H1 (cell line): ENCODE measurements at regions not wholly inside any gene's neighbourhood (a gene's known extent, or its start where the extent isn't known, plus 50 kb on each side); places are given as distances from the start of the nearest gene placed in this dataset.
"Not testable (repeated sequence)": the region's sequence is repeated elsewhere in the genome, so short reads cannot be mapped to it uniquely, and the experiment has no call there.

ENCODE experiments used
- CTCF ChIA-PET: fragments of 300-600 bp; sonication (Branson Sonifier 250); formaldehyde crosslinking; loops from one replicate; lab custom pipeline; 2021; ENCODE audit not compliant: partially characterized antibody; lab: Charles Lee
- POLR2A ChIA-PET: fragments of 300-600 bp; sonication (Branson Sonifier 250); formaldehyde crosslinking; loops from one replicate; lab custom pipeline; 2021; ENCODE audit warnings: inconsistent platforms; ENCODE audit not compliant: partially characterized antibody; lab: Charles Lee
- DNase-seq, 2 experiments: peaks; one replicate each; pipeline versions ENCODE4 v3.0.0 to v3.0.0-alpha.2; 2010 to 2022; ENCODE audit warnings: low spot score in 2 of 2, low read depth in 1 of 2, mixed read lengths in 1 of 2
- FAIRE-seq: peaks from 2 replicates; lab custom pipeline; 2011; peaks lifted over from hg19 to GRCh38; lab: Jason Lieb, UNC
- H2AFZ ChIP-seq: 2 replicates; pipeline ENCODE4 v1.8.1; 2012; ENCODE audit warnings: low read length, inconsistent platforms
- H2AK5ac ChIP-seq: 2 replicates; pipeline ENCODE4 v1.6.1; 2013; ENCODE audit warnings: low read depth, low read length
- H2BK120ac ChIP-seq: replicated peaks from 2 replicates; pipeline ENCODE3; 2013; ENCODE audit warnings: low read depth, low read length, inconsistent platforms
- H2BK12ac ChIP-seq: 2 replicates; pipeline ENCODE4 v1.6.1; 2013; ENCODE audit warnings: low read depth, low read length
- H2BK15ac ChIP-seq: 2 replicates; pipeline ENCODE4 v1.6.1; 2013; ENCODE audit warnings: low read length
- H2BK20ac ChIP-seq: 2 replicates; pipeline ENCODE4 v1.6.1; 2013; ENCODE audit warnings: low read length
- H2BK5ac ChIP-seq: 2 replicates; pipeline ENCODE4 v1.6.1; 2013; ENCODE audit warnings: low read depth, low read length
- H3K14ac ChIP-seq: 2 replicates; pipeline ENCODE4 v1.6.1; 2013; ENCODE audit warnings: inconsistent platforms; ENCODE audit not compliant: insufficient read length
- H3K18ac ChIP-seq: 2 replicates; pipeline ENCODE4 v1.6.1; 2013; ENCODE audit warnings: low read length; ENCODE audit errors: extremely low read depth
- H3K23ac ChIP-seq: 2 replicates; pipeline ENCODE4 v1.6.1; 2013; ENCODE audit warnings: inconsistent platforms; ENCODE audit not compliant: insufficient read length
- H3K23me2 ChIP-seq: 2 replicates; pipeline ENCODE4 v1.6.1; 2013; ENCODE audit warnings: low read depth, low read length
- H3K27ac ChIP-seq: 2 replicates; pipeline ENCODE4 v1.6.1; 2011; ENCODE audit warnings: low read depth, low read length, inconsistent platforms
- H3K27me3 ChIP-seq, 4 experiments: replicated peaks in 1 of 4; 1 replicate in 1 of 4; 2 replicates in 3 of 4; pipeline versions ENCODE4 v1.6.1 to v1.8.1; 2011 to 2013; ENCODE audit warnings: low read length in 3 of 4, mild to moderate bottlenecking in 3 of 4, inconsistent platforms in 2 of 4, mixed read lengths in 2 of 4, moderate library complexity in 1 of 4; ENCODE audit not compliant: control insufficient read depth in 3 of 4, insufficient read depth in 3 of 4; ENCODE audit errors: extremely low read depth in 1 of 4
- H3K36me3 ChIP-seq, 4 experiments: 2 replicates each; pipeline versions ENCODE4 v1.6.1 to v1.8.1; 2011 to 2013; ENCODE audit warnings: mild to moderate bottlenecking in 4 of 4, low read length in 3 of 4, moderate library complexity in 2 of 4, control low read depth in 1 of 4, inconsistent platforms in 1 of 4; ENCODE audit not compliant: insufficient read depth in 4 of 4, control insufficient read depth in 2 of 4
- H3K4ac ChIP-seq: replicated peaks from 2 replicates; pipeline ENCODE3; 2013; ENCODE audit warnings: low read length, low read depth, mixed read lengths, inconsistent platforms; ENCODE audit not compliant: insufficient read length
- H3K4me1 ChIP-seq, 4 experiments: replicated peaks in 1 of 4; 1 replicate in 1 of 4; 2 replicates in 3 of 4; pipeline versions ENCODE4 v1.6.1 to v1.8.1; 2011 to 2013; ENCODE audit warnings: low read length in 3 of 4, inconsistent platforms in 2 of 4, mixed read lengths in 1 of 4; ENCODE audit not compliant: insufficient read depth in 4 of 4, control insufficient read depth in 3 of 4
- H3K4me2 ChIP-seq, 2 experiments: 2 replicates each; pipeline versions ENCODE4 v1.6.1 to v1.8.1; 2011 to 2013; ENCODE audit warnings: low read depth in 2 of 2, low read length in 2 of 2, control low read depth in 1 of 2, inconsistent platforms in 1 of 2, mild to moderate bottlenecking in 1 of 2; ENCODE audit not compliant: insufficient read depth in 1 of 2
- H3K4me3 ChIP-seq, 4 experiments: fragments of 200-600, 300-600 bp in 1 of 4; sonication (generic), shearing (Covaris generic), sonication (Bioruptor Twin) in 1 of 4; 2 replicates each; pipeline versions ENCODE4 v1.5.1 to v1.8.1; 2011 to 2016; ENCODE audit warnings: low read length in 4 of 4, low read depth in 3 of 4, control low read depth in 2 of 4, inconsistent platforms in 2 of 4, mild to moderate bottlenecking in 2 of 4, mixed read lengths in 1 of 4, moderate library complexity in 1 of 4; ENCODE audit not compliant: insufficient read depth in 2 of 4; ENCODE audit errors: extremely low read depth in 1 of 4
- H3K56ac ChIP-seq: replicated peaks from 2 replicates; pipeline ENCODE3; 2013; ENCODE audit warnings: low read depth, mild to moderate bottlenecking, mixed read lengths, low read length, inconsistent platforms; ENCODE audit not compliant: insufficient read length
- H3K79me1 ChIP-seq: 2 replicates; pipeline ENCODE4 v1.6.1; 2013; ENCODE audit warnings: low read depth, low read length, control low read depth
- H3K79me2 ChIP-seq, 2 experiments: 2 replicates each; pipeline versions ENCODE4 v1.6.1 to v1.8.1; 2012 to 2013; ENCODE audit warnings: low read length in 2 of 2, mild to moderate bottlenecking in 2 of 2, inconsistent platforms in 1 of 2; ENCODE audit not compliant: insufficient read depth in 2 of 2, control insufficient read depth in 1 of 2
- H3K9ac ChIP-seq, 4 experiments: replicated peaks in 1 of 4; 1 replicate in 1 of 4; 2 replicates in 3 of 4; pipeline versions ENCODE4 v1.6.1 to v1.8.1; 2011 to 2013; ENCODE audit warnings: low read depth in 3 of 4, low read length in 3 of 4, control low read depth in 2 of 4, mild to moderate bottlenecking in 2 of 4, moderate library complexity in 2 of 4, inconsistent platforms in 1 of 4; ENCODE audit errors: extremely low read depth in 1 of 4
- H3K9me3 ChIP-seq, 2 experiments: 2 replicates each; pipeline versions ENCODE4 v1.6.1 to v1.8.1; 2012 to 2013; ENCODE audit warnings: mild to moderate bottlenecking in 2 of 2, moderate library complexity in 2 of 2, control low read depth in 1 of 2, inconsistent platforms in 1 of 2, low read depth in 1 of 2, low read length in 1 of 2, mixed read lengths in 1 of 2; ENCODE audit not compliant: insufficient read depth in 2 of 2
- H4K20me1 ChIP-seq, 2 experiments: replicated peaks in 1 of 2; 2 replicates each; pipeline versions ENCODE3 to v1.8.1; 2011 to 2013; ENCODE audit warnings: inconsistent platforms in 2 of 2, low read length in 2 of 2, mild to moderate bottlenecking in 1 of 2; ENCODE audit not compliant: insufficient read depth in 2 of 2, control insufficient read depth in 1 of 2
- H4K5ac ChIP-seq: 2 replicates; pipeline ENCODE4 v1.6.1; 2013; ENCODE audit warnings: low read length, low read depth, mixed read lengths, inconsistent platforms; ENCODE audit not compliant: insufficient read length
- H4K8ac ChIP-seq: 2 replicates; pipeline ENCODE4 v1.8.0; 2013; ENCODE audit warnings: mild to moderate bottlenecking, moderate library complexity, low read length, inconsistent platforms; ENCODE audit not compliant: insufficient read depth; ENCODE audit errors: extremely low read depth
- H4K91ac ChIP-seq: replicated peaks from 2 replicates; pipeline ENCODE3; 2013; ENCODE audit warnings: low read length, mixed read lengths, inconsistent platforms; ENCODE audit not compliant: insufficient read length
- BACH1 ChIP-seq: IDR thresholded peaks from 2 replicates; pipeline ENCODE4 v1.6.1; 2012; ENCODE audit warnings: low read length, improper control_type of control experiment
- RAD21 ChIP-seq, 2 experiments: IDR thresholded peaks in 1 of 2; conservative IDR thresholded peaks in 1 of 2; 2 replicates each; pipeline ENCODE4 v1.6.1; 2011; ENCODE audit warnings: low read depth in 2 of 2, low read length in 2 of 2, improper control_type of control experiment in 1 of 2, inconsistent platforms in 1 of 2, mild to moderate bottlenecking in 1 of 2, moderate library complexity in 1 of 2
- RBBP5 ChIP-seq: IDR thresholded peaks from 2 replicates; pipeline ENCODE4 v1.7.1; 2012; ENCODE audit warnings: low read depth, mild to moderate bottlenecking, inconsistent platforms, low read length, moderate library complexity, borderline replicate concordance
- SAP30 ChIP-seq: fragments of 300-600 bp; sonication (generic); IDR thresholded peaks from 2 replicates; pipeline ENCODE4 v1.7.1; 2012; ENCODE audit warnings: low read length, moderate library complexity, mild to moderate bottlenecking, inconsistent platforms; ENCODE audit not compliant: insufficient read depth, insufficient replicate concordance
- SP1 ChIP-seq: IDR thresholded peaks from 2 replicates; pipeline ENCODE4 v1.6.1; 2011; ENCODE audit warnings: low read depth, low read length
- WGBS, 2 experiments: shearing (Covaris generic) in 1 of 2; methylation state at CpG; one replicate each; pipeline versions ENCODE4 v1.1.6 to v1.1.7; 2013 to 2015; ENCODE audit warnings: low lambda C conversion rate in 2 of 2, mixed read lengths in 2 of 2, inconsistent platforms in 1 of 2, low coverage in 1 of 2, missing lambda C conversion rate in 1 of 2; ENCODE audit not compliant: insufficient replicate concordance in 2 of 2, insufficient coverage in 1 of 2, insufficient read length in 1 of 2; ENCODE audit errors: extremely low coverage in 1 of 2, missing lambda C conversion rate in 1 of 2; 5-methylcytosine and 5-hydroxymethylcytosine counted together

DNA sequence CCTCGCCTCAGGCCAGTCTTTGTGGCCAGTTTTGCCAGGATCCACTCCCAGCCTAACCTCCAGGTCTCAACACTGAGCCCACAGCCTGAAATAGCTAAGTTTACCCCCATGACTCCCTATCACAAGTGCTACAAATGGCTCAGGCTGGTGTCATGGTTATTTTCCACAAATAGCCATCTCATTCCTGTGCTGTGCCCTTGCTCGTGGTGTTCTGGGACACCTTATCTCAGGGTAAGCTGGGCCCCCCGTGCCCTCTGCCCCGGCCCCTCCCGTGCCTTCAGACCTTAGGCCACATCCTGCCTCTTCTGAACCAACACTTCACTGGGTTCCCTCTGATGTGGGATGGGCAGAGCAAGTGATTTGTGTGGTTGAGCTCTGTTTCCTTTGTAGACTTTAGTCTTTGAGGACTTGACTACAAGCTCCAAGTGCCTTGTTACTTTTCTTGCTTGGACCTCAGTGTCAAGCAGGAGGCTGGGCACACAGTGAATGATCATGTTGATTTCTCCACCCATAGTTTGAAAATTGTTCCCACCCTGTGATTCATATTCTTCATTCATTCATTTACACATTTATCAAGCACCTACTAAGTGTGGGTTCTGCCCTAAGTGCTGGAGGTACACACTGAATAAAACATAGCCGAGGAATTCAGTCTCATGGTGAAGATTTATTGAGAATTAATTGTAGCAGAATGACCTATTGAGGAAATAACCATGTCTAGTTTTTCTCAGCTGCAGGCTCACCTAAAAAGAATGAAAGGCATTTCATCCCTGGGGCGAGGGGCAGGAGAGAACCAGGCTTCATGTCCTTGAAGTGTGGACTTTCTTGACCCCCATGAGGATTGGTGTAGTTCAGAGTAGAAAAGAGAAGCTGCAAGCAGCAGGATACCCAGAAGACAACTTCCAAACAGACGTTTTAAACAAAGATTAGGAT, 84.5 kb upstream of the CTNNA1 start (continued):
- no peak for TF ChIP-seq SAP30
- TF ChIP-seq BACH1 = no peak
- TF ChIP-seq RAD21 (IDR thresholded peaks at IDR 0.05 in 1 of 2, conservative IDR thresholded peaks at IDR 0.05 in 1 of 2; ENCODE audit: low read depth in 2 of 2, low read length in 2 of 2) = no peak
- TF ChIP-seq RBBP5 = no peak
- TF ChIP-seq SP1 = no peak

DNA sequence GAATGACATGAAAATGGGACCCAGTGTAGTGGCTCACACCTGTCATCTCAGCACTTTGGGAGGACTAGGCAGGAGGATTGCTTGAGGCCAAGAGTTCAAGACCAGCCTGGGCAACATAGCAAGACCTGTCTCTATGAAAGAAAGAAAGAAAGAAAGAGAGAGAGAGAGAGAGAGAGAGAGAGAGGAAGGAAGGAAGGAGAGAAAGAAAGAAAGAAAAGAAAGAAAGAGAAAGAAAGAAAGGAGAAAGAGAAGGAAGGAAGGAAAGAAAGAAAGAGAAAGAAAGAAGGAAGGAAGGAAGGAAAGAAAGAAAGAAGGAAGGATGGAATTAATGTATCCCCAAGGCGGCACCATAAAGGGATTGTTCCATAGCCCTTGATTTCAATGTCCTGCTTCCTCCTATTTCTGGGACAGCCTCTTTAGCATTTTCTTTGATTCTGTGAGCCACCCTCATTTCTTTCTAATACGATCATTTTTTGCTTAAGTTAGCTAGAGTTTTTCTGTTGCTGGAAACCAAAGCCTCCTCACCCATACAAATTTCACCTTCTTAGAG, 85.4 kb upstream of the CTNNA1 start:
- H3K27ac ChIP-seq, POLR2A ChIA-PET: not testable (repeated sequence)

More for the DNA sequence above, 85.4 kb upstream of the CTNNA1 start:
- 84% methylated on average over 2 of the region's 2 CpGs; no CpG with 5 or more reads in 1 of the 2 experiments for WGBS, 2 experiments
- not testable (repeated sequence) for H3K4me3 ChIP-seq, H2BK15ac ChIP-seq, H3K14ac ChIP-seq, H3K23me2 ChIP-seq, H3K4me2 ChIP-seq, FAIRE-seq, H4K20me1 ChIP-seq, H4K8ac ChIP-seq, H3K56ac ChIP-seq, H3K79me2 ChIP-seq, DNase-seq, H4K5ac ChIP-seq, H2BK20ac ChIP-seq, H3K18ac ChIP-seq, H3K9ac ChIP-seq, H2AFZ ChIP-seq, H3K27me3 ChIP-seq, H3K4me1 ChIP-seq, H2AK5ac ChIP-seq, H3K36me3 ChIP-seq, H2BK5ac ChIP-seq, H2BK120ac ChIP-seq, H3K79me1 ChIP-seq, H2BK12ac ChIP-seq, H3K9me3 ChIP-seq, H3K23ac ChIP-seq, H3K4ac ChIP-seq, H4K91ac ChIP-seq
- CTCF ChIA-PET = interaction anchor here (2.8 kb wide), 1 partner anchor 25 kb away, joined by 13 read pairs; no protein-coding TSS in a partner anchor
